Sigmoid colon (tissue), 6 donors: ENCODE measurements at regions not wholly inside any gene's neighbourhood (a gene's known extent, or its start where the extent isn't known, plus 50 kb on each side); places are given as distances from the start of the nearest gene placed in this dataset.

Experiments used
- DNase-seq: peaks from one replicate; pipeline ENCODE4 v3.0.0-alpha.2; 2019
- H3K27ac ChIP-seq, 4 donors: fragments of 200-600 bp; sonication (generic); one replicate each; pipeline ENCODE4 v1.5.1; 2016 to 2019; ENCODE audit warnings: mild to moderate bottlenecking in 1 of 4
- H3K27me3 ChIP-seq, 3 donors: fragments of 200-600 bp; sonication (generic); one replicate each; pipeline ENCODE4 v1.5.1; 2019; ENCODE audit warnings: mild to moderate bottlenecking in 1 of 3
- H3K36me3 ChIP-seq, 4 donors: fragments of 200-600 bp; sonication (generic); one replicate each; pipeline ENCODE4 v1.5.1; 2016 to 2019
- H3K4me1 ChIP-seq, 4 donors: fragments of 200-600 bp; sonication (generic); one replicate each; pipeline ENCODE4 v1.5.1; 2017 to 2019
- H3K4me3 ChIP-seq, 4 donors: fragments of 200-600 bp; sonication (generic); one replicate each; pipeline ENCODE4 v1.5.1; 2017 to 2019; ENCODE audit warnings: mild to moderate bottlenecking in 2 of 4, moderate library complexity in 1 of 4
- H3K9me3 ChIP-seq, 4 donors: fragments of 200-600 bp in 3 of 4; sonication (generic) in 3 of 4; one replicate each; pipeline versions ENCODE4 v1.5.1 to v1.6.1; 2013 to 2019
- EP300 ChIP-seq, 4 donors: sonication (generic); formaldehyde crosslinking; IDR thresholded peaks; one replicate each; pipeline ENCODE4 v1.6.1; 2017; ENCODE audit warnings: antibody characterized with exemption in 4 of 4
- POLR2A ChIP-seq, 2 donors: fragments of 450-650 bp; IDR thresholded peaks; one replicate each; pipeline ENCODE4 v1.6.1; 2016; ENCODE audit warnings: antibody characterized with exemption in 2 of 2, mild to moderate bottlenecking in 2 of 2, moderate library complexity in 2 of 2
- POLR2AphosphoS5 ChIP-seq, 4 donors: sonication (generic); formaldehyde crosslinking; IDR thresholded peaks; one replicate each; pipeline ENCODE4 v1.6.1; 2017; ENCODE audit warnings: antibody characterized with exemption in 4 of 4
- WGBS, 2 donors: extraction: QIAGEN DNeasy Blood & Tissue Kit; methylation state at CpG; one replicate each; pipeline ENCODE4 v1.1.7; 2013; 5-methylcytosine and 5-hydroxymethylcytosine counted together
- intact Hi-C: fragments of 100-400 bp; cut with DNase I; formaldehyde crosslinking; loops from one replicate; pipeline ENCODE4 v1.15.1; 2023
- TF ChIP-seq, protein P1 (sequence below), 4 experiments: fragments of 450-650 bp in 3 of 4; fragments of 200-600 bp in 1 of 4; IDR thresholded peaks; one replicate each; pipeline ENCODE4 v1.5.1; 2016 to 2019; ENCODE audit warnings: antibody characterized with exemption in 4 of 4, mild to moderate bottlenecking in 3 of 4, moderate library complexity in 2 of 4
- donor health status: healthy with polysubstance abuse.
- donor health status: healthy.

DNA sequence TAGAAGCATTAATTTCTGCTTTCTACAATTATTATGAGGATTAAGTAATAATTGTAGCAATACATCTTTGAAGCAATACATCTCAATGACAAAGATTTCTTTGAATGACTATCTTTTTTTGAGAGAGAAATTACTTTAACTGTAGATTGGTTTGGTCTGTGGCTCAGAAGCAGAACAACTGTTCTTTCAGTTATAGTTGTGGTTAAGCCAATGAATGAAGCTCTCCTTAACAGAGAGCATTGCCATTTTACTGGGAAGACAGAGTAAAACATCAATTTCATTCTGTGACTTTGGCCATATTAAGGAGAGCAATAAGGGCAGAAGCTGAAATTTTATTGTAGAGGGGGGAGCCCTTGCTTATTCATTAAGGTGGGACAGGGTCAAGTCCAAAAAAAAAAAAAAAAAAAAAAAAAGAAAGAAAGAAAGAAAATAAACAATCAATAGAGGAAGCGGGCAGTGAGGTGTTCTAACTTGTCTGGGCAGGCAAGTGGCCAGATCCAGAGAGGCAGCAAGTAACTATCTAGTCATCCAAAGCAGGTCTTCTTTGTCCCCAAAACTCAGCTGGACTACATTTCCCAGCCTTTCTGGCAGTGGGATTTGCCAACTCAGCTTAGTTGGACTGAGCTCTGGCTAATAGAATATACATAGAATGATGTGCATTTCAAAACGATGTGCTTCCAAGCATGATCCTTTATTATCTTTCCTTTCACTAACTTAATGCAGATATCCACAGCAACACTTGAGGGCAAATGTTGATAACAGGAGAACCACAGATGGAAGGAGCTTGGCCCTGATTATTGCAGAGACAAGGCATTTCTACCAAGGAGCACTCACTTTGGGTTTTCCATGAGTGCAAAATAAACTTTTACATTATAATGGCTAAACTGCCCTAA, 462.7 kb upstream of the CDH20 start:
- Histone ChIP-seq H3K36me3 (no peaks in the 10 kb centered on the region), H3K27ac (no peak overlapping the region), H3K4me1 (no peaks in the 10 kb centered on the region), H3K27me3 (no peaks in the 10 kb centered on the region), H3K4me3 (no peak overlapping the region), H3K9me3 (no peaks in the 10 kb centered on the region)
- intact Hi-C loops, result no loop called here
- WGBS, 2 donors, result 74 to 75% methylated on average over 2 of the region's 2 CpGs
- no peak for DNase-seq
- TF ChIP-seq EP300 (IDR thresholded peaks at IDR 0.05), result no peak
- TF ChIP-seq, protein P1, sequence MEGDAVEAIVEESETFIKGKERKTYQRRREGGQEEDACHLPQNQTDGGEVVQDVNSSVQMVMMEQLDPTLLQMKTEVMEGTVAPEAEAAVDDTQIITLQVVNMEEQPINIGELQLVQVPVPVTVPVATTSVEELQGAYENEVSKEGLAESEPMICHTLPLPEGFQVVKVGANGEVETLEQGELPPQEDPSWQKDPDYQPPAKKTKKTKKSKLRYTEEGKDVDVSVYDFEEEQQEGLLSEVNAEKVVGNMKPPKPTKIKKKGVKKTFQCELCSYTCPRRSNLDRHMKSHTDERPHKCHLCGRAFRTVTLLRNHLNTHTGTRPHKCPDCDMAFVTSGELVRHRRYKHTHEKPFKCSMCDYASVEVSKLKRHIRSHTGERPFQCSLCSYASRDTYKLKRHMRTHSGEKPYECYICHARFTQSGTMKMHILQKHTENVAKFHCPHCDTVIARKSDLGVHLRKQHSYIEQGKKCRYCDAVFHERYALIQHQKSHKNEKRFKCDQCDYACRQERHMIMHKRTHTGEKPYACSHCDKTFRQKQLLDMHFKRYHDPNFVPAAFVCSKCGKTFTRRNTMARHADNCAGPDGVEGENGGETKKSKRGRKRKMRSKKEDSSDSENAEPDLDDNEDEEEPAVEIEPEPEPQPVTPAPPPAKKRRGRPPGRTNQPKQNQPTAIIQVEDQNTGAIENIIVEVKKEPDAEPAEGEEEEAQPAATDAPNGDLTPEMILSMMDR (IDR thresholded peaks at IDR 0.05), result no peak
- no peak for TF ChIP-seq POLR2AphosphoS5 (IDR thresholded peaks at IDR 0.05)
- no peak for TF ChIP-seq POLR2A (IDR thresholded peaks at IDR 0.05)

DNA sequence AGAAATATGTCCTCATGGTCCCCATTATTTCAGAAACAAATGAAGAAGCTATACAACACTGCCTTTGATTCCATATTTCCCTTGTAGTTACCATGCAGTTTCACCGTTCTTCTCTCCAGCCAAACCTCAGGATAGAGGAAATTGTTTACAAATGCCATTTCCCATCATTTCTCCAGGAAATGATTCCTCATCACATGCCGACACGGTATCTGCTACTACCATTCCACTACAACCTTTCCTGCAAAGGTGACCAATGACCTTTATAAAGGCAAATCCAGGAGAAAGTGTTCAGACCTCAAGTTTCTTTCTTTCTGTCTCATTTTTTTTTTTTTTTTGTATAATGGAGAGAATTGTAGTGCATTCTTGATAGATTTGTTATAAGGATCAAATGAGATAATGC, 460.8 kb upstream of the CDH20 start:
- WGBS, 2 donors, result 89 to 90% methylated on average over 3 of the region's 3 CpGs
- Histone ChIP-seq H3K27ac (no peak overlapping the region), H3K27me3 (no peaks in the 10 kb centered on the region), H3K4me1 (no peaks in the 10 kb centered on the region), H3K9me3 (no peaks in the 10 kb centered on the region), H3K4me3 (no peak overlapping the region), H3K36me3 (no peaks in the 10 kb centered on the region)
- TF ChIP-seq, protein P1 (IDR thresholded peaks at IDR 0.05), result no peak
- TF ChIP-seq EP300 (IDR thresholded peaks at IDR 0.05) (no peak), POLR2A (IDR thresholded peaks at IDR 0.05) (no peak), POLR2AphosphoS5 (IDR thresholded peaks at IDR 0.05) (no peak)
- intact Hi-C loops, result no loop called here
- DNase-seq, result no peak

DNA sequence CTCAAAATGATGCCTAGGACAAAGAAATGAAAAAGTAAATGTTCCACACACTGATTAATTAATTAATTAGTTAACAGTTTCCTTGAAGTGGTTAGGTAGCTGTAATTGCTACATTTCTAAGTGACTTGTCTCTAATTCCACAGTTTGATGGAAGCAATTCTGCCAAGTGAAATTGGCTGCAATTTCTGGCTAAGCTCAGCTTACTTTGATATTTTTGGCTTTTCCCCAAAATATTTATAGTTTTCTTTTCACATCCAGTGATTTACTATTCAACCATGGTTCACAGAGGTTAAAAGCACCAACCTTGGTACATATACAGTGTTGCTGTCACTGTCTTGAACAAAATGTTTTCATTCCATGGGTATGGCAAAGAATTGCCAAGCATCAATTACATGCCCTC, 459.5 kb upstream of the CDH20 start:
- Histone ChIP-seq H3K4me1 (no peaks in the 10 kb centered on the region), H3K36me3 (no peaks in the 10 kb centered on the region), H3K4me3 (no peak overlapping the region), H3K9me3 (no peaks in the 10 kb centered on the region), H3K27me3 (no peaks in the 10 kb centered on the region), H3K27ac (no peak overlapping the region)
- DNase-seq, result no peak
- TF ChIP-seq POLR2AphosphoS5 (IDR thresholded peaks at IDR 0.05), result no peak
- no peak for TF ChIP-seq EP300 (IDR thresholded peaks at IDR 0.05)
- no peak for TF ChIP-seq POLR2A (IDR thresholded peaks at IDR 0.05)
- TF ChIP-seq, protein P1 (IDR thresholded peaks at IDR 0.05), result no peak
- intact Hi-C loops, result no loop called here

DNA sequence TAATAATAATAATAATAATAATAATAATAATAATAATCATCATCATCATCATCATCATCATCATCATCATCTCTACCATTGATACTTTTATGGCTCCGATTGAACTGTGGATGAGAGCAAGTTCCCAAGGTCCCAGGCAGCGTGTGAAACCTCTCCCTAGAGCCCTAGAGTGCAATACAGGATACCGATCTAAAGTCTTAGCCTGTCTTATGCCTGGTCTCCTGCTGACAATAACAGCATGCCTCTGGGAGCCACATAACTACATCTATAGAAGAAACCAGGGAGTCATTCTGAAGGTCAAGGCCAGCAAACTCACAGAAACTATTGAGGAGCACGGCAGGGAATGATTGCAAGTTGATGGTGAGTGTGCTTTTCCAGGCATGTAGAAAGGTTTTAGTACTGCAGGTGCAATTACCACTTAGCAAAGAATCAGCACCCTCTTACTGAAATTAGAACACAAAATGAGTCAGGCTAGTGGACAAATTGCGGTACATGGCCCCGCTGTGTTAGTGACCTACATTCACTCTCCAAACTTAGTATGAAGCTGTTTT, 457.2 kb upstream of the CDH20 start:
- no peak overlapping the region for H3K4me3 ChIP-seq
- DNase-seq, result no peak
- no peaks in the 10 kb centered on the region for H3K27me3 ChIP-seq
- TF ChIP-seq POLR2A (IDR thresholded peaks at IDR 0.05) (no peak), POLR2AphosphoS5 (IDR thresholded peaks at IDR 0.05) (no peak), EP300 (IDR thresholded peaks at IDR 0.05) (no peak)
- TF ChIP-seq, protein P1 (IDR thresholded peaks at IDR 0.05), result no peak
- no peak overlapping the region for H3K27ac ChIP-seq
- intact Hi-C loops, result no loop called here
- H3K4me1 ChIP-seq, result no peaks in the 10 kb centered on the region
- WGBS, 2 donors, result 80 to 91% methylated on average over 6 of the region's 6 CpGs
- no peaks in the 10 kb centered on the region for H3K36me3 ChIP-seq
- no peaks in the 10 kb centered on the region for H3K9me3 ChIP-seq
